H1 (cell line): ENCODE measurements at regions not wholly inside any gene's neighbourhood (a gene's known extent, or its start where the extent isn't known, plus 50 kb on each side); places are given as distances from the start of the nearest gene placed in this dataset.

ENCODE experiments used
- CTCF ChIA-PET: fragments of 300-600 bp; sonication (Branson Sonifier 250); formaldehyde crosslinking; loops from one replicate; lab custom pipeline; 2021; ENCODE audit not compliant: partially characterized antibody; lab: Charles Lee
- POLR2A ChIA-PET: fragments of 300-600 bp; sonication (Branson Sonifier 250); formaldehyde crosslinking; loops from one replicate; lab custom pipeline; 2021; ENCODE audit warnings: inconsistent platforms; ENCODE audit not compliant: partially characterized antibody; lab: Charles Lee
- DNase-seq, 2 experiments: peaks; one replicate each; pipeline versions ENCODE4 v3.0.0 to v3.0.0-alpha.2; 2010 to 2022; ENCODE audit warnings: low spot score in 2 of 2, low read depth in 1 of 2, mixed read lengths in 1 of 2
- FAIRE-seq: peaks from 2 replicates; lab custom pipeline; 2011; peaks lifted over from hg19 to GRCh38; lab: Jason Lieb, UNC
- H2AFZ ChIP-seq: 2 replicates; pipeline ENCODE4 v1.8.1; 2012; ENCODE audit warnings: low read length, inconsistent platforms
- H2AK5ac ChIP-seq: 2 replicates; pipeline ENCODE4 v1.6.1; 2013; ENCODE audit warnings: low read depth, low read length
- H2BK120ac ChIP-seq: replicated peaks from 2 replicates; pipeline ENCODE3; 2013; ENCODE audit warnings: low read depth, low read length, inconsistent platforms
- H2BK12ac ChIP-seq: 2 replicates; pipeline ENCODE4 v1.6.1; 2013; ENCODE audit warnings: low read depth, low read length
- H2BK15ac ChIP-seq: 2 replicates; pipeline ENCODE4 v1.6.1; 2013; ENCODE audit warnings: low read length
- H2BK20ac ChIP-seq: 2 replicates; pipeline ENCODE4 v1.6.1; 2013; ENCODE audit warnings: low read length
- H2BK5ac ChIP-seq: 2 replicates; pipeline ENCODE4 v1.6.1; 2013; ENCODE audit warnings: low read depth, low read length
- H3K14ac ChIP-seq: 2 replicates; pipeline ENCODE4 v1.6.1; 2013; ENCODE audit warnings: inconsistent platforms; ENCODE audit not compliant: insufficient read length
- H3K18ac ChIP-seq: 2 replicates; pipeline ENCODE4 v1.6.1; 2013; ENCODE audit warnings: low read length; ENCODE audit errors: extremely low read depth
- H3K23ac ChIP-seq: 2 replicates; pipeline ENCODE4 v1.6.1; 2013; ENCODE audit warnings: inconsistent platforms; ENCODE audit not compliant: insufficient read length
- H3K23me2 ChIP-seq: 2 replicates; pipeline ENCODE4 v1.6.1; 2013; ENCODE audit warnings: low read depth, low read length
- H3K27ac ChIP-seq: 2 replicates; pipeline ENCODE4 v1.6.1; 2011; ENCODE audit warnings: low read depth, low read length, inconsistent platforms
- H3K27me3 ChIP-seq, 4 experiments: replicated peaks in 1 of 4; 1 replicate in 1 of 4; 2 replicates in 3 of 4; pipeline versions ENCODE4 v1.6.1 to v1.8.1; 2011 to 2013; ENCODE audit warnings: low read length in 3 of 4, mild to moderate bottlenecking in 3 of 4, inconsistent platforms in 2 of 4, mixed read lengths in 2 of 4, moderate library complexity in 1 of 4; ENCODE audit not compliant: control insufficient read depth in 3 of 4, insufficient read depth in 3 of 4; ENCODE audit errors: extremely low read depth in 1 of 4
- H3K36me3 ChIP-seq, 4 experiments: 2 replicates each; pipeline versions ENCODE4 v1.6.1 to v1.8.1; 2011 to 2013; ENCODE audit warnings: mild to moderate bottlenecking in 4 of 4, low read length in 3 of 4, moderate library complexity in 2 of 4, control low read depth in 1 of 4, inconsistent platforms in 1 of 4; ENCODE audit not compliant: insufficient read depth in 4 of 4, control insufficient read depth in 2 of 4
- H3K4ac ChIP-seq: replicated peaks from 2 replicates; pipeline ENCODE3; 2013; ENCODE audit warnings: low read length, low read depth, mixed read lengths, inconsistent platforms; ENCODE audit not compliant: insufficient read length
- H3K4me1 ChIP-seq, 4 experiments: replicated peaks in 1 of 4; 1 replicate in 1 of 4; 2 replicates in 3 of 4; pipeline versions ENCODE4 v1.6.1 to v1.8.1; 2011 to 2013; ENCODE audit warnings: low read length in 3 of 4, inconsistent platforms in 2 of 4, mixed read lengths in 1 of 4; ENCODE audit not compliant: insufficient read depth in 4 of 4, control insufficient read depth in 3 of 4
- H3K4me2 ChIP-seq, 2 experiments: 2 replicates each; pipeline versions ENCODE4 v1.6.1 to v1.8.1; 2011 to 2013; ENCODE audit warnings: low read depth in 2 of 2, low read length in 2 of 2, control low read depth in 1 of 2, inconsistent platforms in 1 of 2, mild to moderate bottlenecking in 1 of 2; ENCODE audit not compliant: insufficient read depth in 1 of 2
- H3K4me3 ChIP-seq, 4 experiments: fragments of 200-600, 300-600 bp in 1 of 4; sonication (generic), shearing (Covaris generic), sonication (Bioruptor Twin) in 1 of 4; 2 replicates each; pipeline versions ENCODE4 v1.5.1 to v1.8.1; 2011 to 2016; ENCODE audit warnings: low read length in 4 of 4, low read depth in 3 of 4, control low read depth in 2 of 4, inconsistent platforms in 2 of 4, mild to moderate bottlenecking in 2 of 4, mixed read lengths in 1 of 4, moderate library complexity in 1 of 4; ENCODE audit not compliant: insufficient read depth in 2 of 4; ENCODE audit errors: extremely low read depth in 1 of 4
- H3K56ac ChIP-seq: replicated peaks from 2 replicates; pipeline ENCODE3; 2013; ENCODE audit warnings: low read depth, mild to moderate bottlenecking, mixed read lengths, low read length, inconsistent platforms; ENCODE audit not compliant: insufficient read length
- H3K79me1 ChIP-seq: 2 replicates; pipeline ENCODE4 v1.6.1; 2013; ENCODE audit warnings: low read depth, low read length, control low read depth
- H3K79me2 ChIP-seq, 2 experiments: 2 replicates each; pipeline versions ENCODE4 v1.6.1 to v1.8.1; 2012 to 2013; ENCODE audit warnings: low read length in 2 of 2, mild to moderate bottlenecking in 2 of 2, inconsistent platforms in 1 of 2; ENCODE audit not compliant: insufficient read depth in 2 of 2, control insufficient read depth in 1 of 2
- H3K9ac ChIP-seq, 4 experiments: replicated peaks in 1 of 4; 1 replicate in 1 of 4; 2 replicates in 3 of 4; pipeline versions ENCODE4 v1.6.1 to v1.8.1; 2011 to 2013; ENCODE audit warnings: low read depth in 3 of 4, low read length in 3 of 4, control low read depth in 2 of 4, mild to moderate bottlenecking in 2 of 4, moderate library complexity in 2 of 4, inconsistent platforms in 1 of 4; ENCODE audit errors: extremely low read depth in 1 of 4
- H3K9me3 ChIP-seq, 2 experiments: 2 replicates each; pipeline versions ENCODE4 v1.6.1 to v1.8.1; 2012 to 2013; ENCODE audit warnings: mild to moderate bottlenecking in 2 of 2, moderate library complexity in 2 of 2, control low read depth in 1 of 2, inconsistent platforms in 1 of 2, low read depth in 1 of 2, low read length in 1 of 2, mixed read lengths in 1 of 2; ENCODE audit not compliant: insufficient read depth in 2 of 2
- H4K20me1 ChIP-seq, 2 experiments: replicated peaks in 1 of 2; 2 replicates each; pipeline versions ENCODE3 to v1.8.1; 2011 to 2013; ENCODE audit warnings: inconsistent platforms in 2 of 2, low read length in 2 of 2, mild to moderate bottlenecking in 1 of 2; ENCODE audit not compliant: insufficient read depth in 2 of 2, control insufficient read depth in 1 of 2
- H4K5ac ChIP-seq: 2 replicates; pipeline ENCODE4 v1.6.1; 2013; ENCODE audit warnings: low read length, low read depth, mixed read lengths, inconsistent platforms; ENCODE audit not compliant: insufficient read length
- H4K8ac ChIP-seq: 2 replicates; pipeline ENCODE4 v1.8.0; 2013; ENCODE audit warnings: mild to moderate bottlenecking, moderate library complexity, low read length, inconsistent platforms; ENCODE audit not compliant: insufficient read depth; ENCODE audit errors: extremely low read depth
- H4K91ac ChIP-seq: replicated peaks from 2 replicates; pipeline ENCODE3; 2013; ENCODE audit warnings: low read length, mixed read lengths, inconsistent platforms; ENCODE audit not compliant: insufficient read length
- CBX5 ChIP-seq: fragments of 300-800, 300-1000 bp; sonication (generic); IDR thresholded peaks from 2 replicates; pipeline ENCODE4 v1.7.1; 2016; ENCODE audit warnings: antibody characterized with exemption, low read length, low read depth
- CTBP2 ChIP-seq: IDR thresholded peaks from 2 replicates; pipeline ENCODE4 v1.7.0; 2011; ENCODE audit warnings: borderline replicate concordance, mild to moderate bottlenecking, moderate library complexity, mixed read lengths, low read length; ENCODE audit not compliant: insufficient read depth, insufficient read length
- EGR1 ChIP-seq: IDR thresholded peaks from 2 replicates; pipeline ENCODE4 v1.6.1; 2011; ENCODE audit warnings: low read depth, low read length, borderline replicate concordance
- NRF1 ChIP-seq: IDR thresholded peaks from 2 replicates; pipeline ENCODE4 v1.6.1; 2011; ENCODE audit warnings: mild to moderate bottlenecking, low read depth, low read length, improper control_type of control experiment
- RNF2 ChIP-seq: fragments of 200-900, 300-1000 bp; sonication (generic); IDR thresholded peaks from 2 replicates; pipeline ENCODE4 v1.7.1; 2016; ENCODE audit warnings: borderline replicate concordance, low read depth, mild to moderate bottlenecking, antibody characterized with exemption, low read length; ENCODE audit not compliant: poor library complexity, severe bottlenecking; ENCODE audit errors: missing control alignments
- SIX5 ChIP-seq: IDR thresholded peaks from 2 replicates; pipeline ENCODE4 v1.6.1; 2011; ENCODE audit warnings: mild to moderate bottlenecking, low read depth, low read length
- TCF12 ChIP-seq: IDR thresholded peaks from 2 replicates; pipeline ENCODE4 v1.6.1; 2011; ENCODE audit warnings: low read depth, mild to moderate bottlenecking, low read length
- WGBS, 2 experiments: shearing (Covaris generic) in 1 of 2; methylation state at CpG; one replicate each; pipeline versions ENCODE4 v1.1.6 to v1.1.7; 2013 to 2015; ENCODE audit warnings: low lambda C conversion rate in 2 of 2, mixed read lengths in 2 of 2, inconsistent platforms in 1 of 2, low coverage in 1 of 2, missing lambda C conversion rate in 1 of 2; ENCODE audit not compliant: insufficient replicate concordance in 2 of 2, insufficient coverage in 1 of 2, insufficient read length in 1 of 2; ENCODE audit errors: extremely low coverage in 1 of 2, missing lambda C conversion rate in 1 of 2; 5-methylcytosine and 5-hydroxymethylcytosine counted together

- Histone ChIP-seq H3K79me1 (no peaks in the 10 kb centered on the region), H3K18ac (no peak overlapping the region), H4K5ac (no peak overlapping the region), H2AK5ac (no peak overlapping the region), H2BK120ac (no peak overlapping the region), H3K56ac (no peak overlapping the region), H3K79me2 (no peaks in the 10 kb centered on the region), H3K27me3 (no peaks in the 10 kb centered on the region), H3K4me2 (no peak overlapping the region), H4K91ac (no peak overlapping the region), H3K9ac (no peak overlapping the region), H2BK5ac (no peak overlapping the region), H3K23ac (no peak overlapping the region), H2BK12ac (no peak overlapping the region), H2BK15ac (no peak overlapping the region), H3K9me3 (no peaks in the 10 kb centered on the region), H3K23me2 (no peaks in the 10 kb centered on the region; the same call in 1 of the 2 replicates), H2AFZ (no peak overlapping the region), H3K4ac (no peak overlapping the region), H3K4me1 (peaks cover 0 to 3% (median 1%) of the 10 kb centered on the region in 4 experiments; a peak in 2 of 7 replicates), H3K14ac (no peak overlapping the region), H4K8ac (no peak overlapping the region), H3K36me3 (no peaks in the 10 kb centered on the region), H2BK20ac (no peak overlapping the region), H3K27ac (no peak overlapping the region), H3K4me3 (no peak overlapping the region), H4K20me1 (no peaks in the 10 kb centered on the region)
- TF ChIP-seq RNF2 (no peak), EGR1 (no peak), NRF1 (no peak), CBX5 (no peak), TCF12 (no peak), SIX5 (no peak), CTBP2 (no peak)
- POLR2A ChIA-PET: no interaction called here
- WGBS, 2 experiments: 79% methylated on average over 5 of the region's 5 CpGs; no CpG with 5 or more reads in 1 of the 2 experiments
- no peak for DNase-seq
- FAIRE-seq: no peak
- CTCF ChIA-PET: interaction anchor here (0.7 to 2.4 kb wide), 3 partner anchors 8 to 420 kb away, joined by 4 to 7 read pairs (median 4); partner anchors contain the start of gene FAT4
Observed at GRCh38 chr4:125734504-125734903, 419.7 kb downstream of the FAT4 start.
